ENCODE measurements at regions not wholly inside any gene's neighbourhood (a gene's known extent, or its start where the extent isn't known, plus 50 kb on each side); places are given as distances from the start of the nearest gene placed in this dataset.
"Not testable (repeated sequence)": the region's sequence is repeated elsewhere in the genome, so short reads cannot be mapped to it uniquely, and the experiment has no call there.

- FAIRE-seq = no peak
Observed at GRCh38 chr7:118948508-118948907, 724.0 kb downstream of the ANKRD7 start.

- no peak for FAIRE-seq
Observed at GRCh38 chr7:118949031-118949430, 724.5 kb downstream of the ANKRD7 start.

GRCh38 chr7:118956285-118956684, 731.8 kb downstream of the ANKRD7 start:
- not testable (repeated sequence) for FAIRE-seq

GRCh38 chr7:118969370-118969769, 744.9 kb downstream of the ANKRD7 start:
- FAIRE-seq = no peak

GRCh38 chr7:118971706-118972105, 747.2 kb downstream of the ANKRD7 start:
- no peak for FAIRE-seq

- no peak for FAIRE-seq
Observed at GRCh38 chr7:118974836-118975235, 750.3 kb downstream of the ANKRD7 start.

GRCh38 chr7:118995350-118995749, 770.8 kb downstream of the ANKRD7 start:
- FAIRE-seq = no peak

- FAIRE-seq = no peak
Observed at GRCh38 chr7:119007236-119007635, 782.7 kb downstream of the ANKRD7 start.

- FAIRE-seq = no peak
Observed at GRCh38 chr7:119010635-119011034, 786.1 kb downstream of the ANKRD7 start.

- FAIRE-seq = no peak
Observed at GRCh38 chr7:119026391-119026790, 801.9 kb downstream of the ANKRD7 start.

- no peak for FAIRE-seq
Observed at GRCh38 chr7:119028736-119029135, 804.2 kb downstream of the ANKRD7 start.

- FAIRE-seq = not testable (repeated sequence)
Observed at GRCh38 chr7:119032136-119032535, 807.6 kb downstream of the ANKRD7 start.

GRCh38 chr7:119033641-119034040, 809.1 kb downstream of the ANKRD7 start:
- no peak for FAIRE-seq

GRCh38 chr7:119037941-119038340, 813.4 kb downstream of the ANKRD7 start:
- FAIRE-seq = no peak

- FAIRE-seq = no peak
Observed at GRCh38 chr7:119046068-119046467, 821.6 kb downstream of the ANKRD7 start.

GRCh38 chr7:119065966-119066365, 841.5 kb downstream of the ANKRD7 start:
- FAIRE-seq = no peak

- FAIRE-seq = no peak
Observed at GRCh38 chr7:119086026-119086425, 861.5 kb downstream of the ANKRD7 start.

- no peak for FAIRE-seq
Observed at GRCh38 chr7:119090851-119091250, 866.3 kb downstream of the ANKRD7 start.

GRCh38 chr7:119096683-119097082, 872.2 kb downstream of the ANKRD7 start:
- no peak for FAIRE-seq

GRCh38 chr7:119100611-119101258, 876.2 kb downstream of the ANKRD7 start:
- FAIRE-seq = not testable (repeated sequence)

- no peak for FAIRE-seq
Observed at GRCh38 chr7:119102291-119102690, 877.8 kb downstream of the ANKRD7 start.

- FAIRE-seq = no peak
Observed at GRCh38 chr7:119105381-119105780, 880.9 kb downstream of the ANKRD7 start.

GRCh38 chr7:119123326-119123725, 898.8 kb downstream of the ANKRD7 start:
- FAIRE-seq = no peak

- no peak for FAIRE-seq
Observed at GRCh38 chr7:119127706-119128105, 903.2 kb downstream of the ANKRD7 start.

GRCh38 chr7:119132436-119132835, 907.9 kb downstream of the ANKRD7 start:
- FAIRE-seq = no peak

Data from colon (tissue), 2 donors.